Fibroblast of peridontal ligament (primary cell): ENCODE measurements at regions not wholly inside any gene's neighbourhood (a gene's known extent, or its start where the extent isn't known, plus 50 kb on each side); places are given as distances from the start of the nearest gene placed in this dataset.

Experiments used
- DNase-seq: peaks from one replicate; pipeline ENCODE4 v3.0.0-alpha.2; 2010; ENCODE audit errors: extremely low read depth

DNA sequence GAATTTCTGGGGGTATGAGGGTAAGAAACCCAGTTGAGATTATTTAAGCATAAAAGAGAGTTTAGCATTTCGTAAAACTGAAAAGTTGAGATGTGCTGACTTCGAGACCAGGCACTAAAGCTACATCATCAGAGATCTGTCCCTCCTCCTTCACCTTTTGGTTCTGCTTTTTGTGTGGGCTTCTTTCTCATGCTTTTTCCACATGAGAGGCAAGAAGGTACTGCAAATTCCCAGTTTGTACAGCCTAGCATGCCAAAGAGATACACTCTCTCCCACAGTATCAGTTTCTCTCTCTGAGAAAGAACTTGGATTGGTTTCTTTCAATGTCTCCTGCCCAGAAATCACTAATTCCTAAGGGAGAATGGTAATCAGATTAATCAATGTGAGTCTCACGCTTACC lies 584.7 kb downstream of the SEMA5A start:
- peak; percentile 37 for DNase-seq

DNA sequence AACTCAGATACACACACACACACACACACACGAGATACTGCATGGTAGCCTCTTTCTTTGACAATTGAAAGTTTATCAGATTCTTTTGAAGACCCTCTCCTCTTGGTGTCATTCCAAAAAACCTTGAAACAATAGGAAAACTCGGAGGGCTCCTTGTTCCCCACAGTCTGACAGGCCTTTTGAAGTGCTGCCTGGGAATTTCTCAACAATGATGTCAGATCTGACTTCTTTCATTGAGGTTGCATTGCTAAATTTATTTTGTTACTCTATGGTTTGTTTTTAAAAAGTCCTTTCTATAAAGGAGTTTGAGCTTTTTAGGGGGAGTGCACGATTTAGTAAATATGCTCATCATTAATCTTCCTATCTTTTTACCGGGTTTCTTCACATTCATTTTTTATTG lies 583.9 kb downstream of the SEMA5A start:
- peak; percentile 56 for DNase-seq

DNA sequence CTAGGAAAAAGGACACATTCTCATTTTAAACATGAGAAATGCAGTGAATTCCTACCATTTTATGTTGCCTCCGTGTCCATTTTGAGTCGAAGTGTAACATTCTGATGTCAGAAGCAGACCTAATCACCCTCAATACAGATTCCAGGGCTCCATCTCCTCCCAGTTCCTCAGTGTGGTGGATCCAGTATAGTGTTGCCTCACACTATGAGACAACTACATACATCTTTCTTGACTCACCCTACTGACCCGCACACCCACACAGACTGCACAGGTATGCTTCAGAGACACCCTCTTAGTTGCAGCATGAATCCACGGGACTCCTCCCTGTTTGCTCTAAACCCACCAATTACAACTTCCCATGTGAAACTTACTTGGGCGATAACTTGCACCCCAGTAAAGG lies 564.9 kb downstream of the SEMA5A start:
- DNase-seq, result no peak

DNA sequence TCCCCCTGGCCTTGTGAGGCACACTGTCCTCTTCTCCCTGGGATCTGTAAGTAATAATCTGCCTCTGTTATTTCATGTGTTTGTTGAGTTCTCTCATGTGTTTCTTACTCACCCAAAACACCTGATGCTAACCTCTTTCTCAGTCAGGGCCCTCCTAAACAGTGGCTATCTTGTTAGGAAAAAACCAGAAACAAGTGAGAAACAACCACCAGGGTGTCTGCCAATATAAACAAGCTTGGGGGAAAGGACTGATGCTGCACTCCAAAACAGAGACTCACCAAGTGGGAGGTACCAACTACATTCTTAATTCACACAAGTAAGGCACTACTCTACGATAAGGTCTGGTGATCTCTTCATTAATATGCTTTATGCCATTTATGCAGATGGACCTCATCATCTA lies 564.4 kb downstream of the SEMA5A start:
- peak; percentile 29 for DNase-seq

DNA sequence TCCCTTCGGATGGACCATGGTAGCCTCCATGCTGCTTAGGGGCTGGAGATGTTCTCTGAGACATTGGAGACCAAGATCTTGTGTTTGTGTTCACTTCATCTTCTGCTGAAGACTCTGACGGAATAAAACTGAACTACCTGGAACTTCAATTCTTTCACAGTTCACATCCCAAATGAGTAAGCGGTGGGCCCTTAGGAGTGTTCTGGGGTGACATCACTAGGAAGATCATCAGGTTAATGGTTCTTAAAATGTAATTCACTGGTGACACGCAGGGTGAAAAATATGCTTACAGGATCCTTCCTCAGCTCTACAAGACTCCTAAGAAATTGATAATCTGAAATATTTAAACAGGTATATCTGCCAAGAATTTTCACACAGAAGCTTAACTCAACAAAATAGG lies 561.5 kb downstream of the SEMA5A start:
- no peak for DNase-seq
